Endothelial cell of umbilical vein (primary cell): ENCODE measurements at regions not wholly inside any gene's neighbourhood (a gene's known extent, or its start where the extent isn't known, plus 50 kb on each side); places are given as distances from the start of the nearest gene placed in this dataset.

Experiments
- CTCF ChIP-seq, 2 donors: IDR thresholded peaks; 1 replicate in 1 of 2; 2 replicates in 1 of 2; pipeline ENCODE4 v1.5.1; 2011; ENCODE audit warnings: low read length in 2 of 2, mild to moderate bottlenecking in 2 of 2, moderate library complexity in 2 of 2, control low read depth in 1 of 2, inconsistent platforms in 1 of 2, low read depth in 1 of 2; ENCODE audit not compliant: insufficient read depth in 1 of 2; ENCODE audit errors: extremely low read depth in 1 of 2
- EZH2 ChIP-seq: IDR thresholded peaks from 2 replicates; pipeline ENCODE4 v1.6.1; 2012; ENCODE audit warnings: borderline replicate concordance, low read depth, mild to moderate bottlenecking, moderate library complexity, low read length, inconsistent platforms; ENCODE audit not compliant: severe bottlenecking
- MAX ChIP-seq: IDR thresholded peaks from 2 replicates; pipeline ENCODE4 v1.6.1; 2011; ENCODE audit not compliant: insufficient read depth, insufficient read length
- MYC ChIP-seq: IDR thresholded peaks from one replicate; pipeline ENCODE4 v1.6.1; 2011; ENCODE audit warnings: mild to moderate bottlenecking, low read depth, low read length
- POLR2A ChIP-seq: IDR thresholded peaks from 2 replicates; pipeline ENCODE4 v1.6.1; 2012; ENCODE audit warnings: low read depth, mild to moderate bottlenecking, control low read depth, low read length
- POLR2AphosphoS5 ChIP-seq: IDR thresholded peaks from 2 replicates; pipeline ENCODE4 v1.6.1; 2012; ENCODE audit warnings: low read depth, mild to moderate bottlenecking, control low read depth, low read length, moderate library complexity; ENCODE audit not compliant: insufficient read depth

DNA sequence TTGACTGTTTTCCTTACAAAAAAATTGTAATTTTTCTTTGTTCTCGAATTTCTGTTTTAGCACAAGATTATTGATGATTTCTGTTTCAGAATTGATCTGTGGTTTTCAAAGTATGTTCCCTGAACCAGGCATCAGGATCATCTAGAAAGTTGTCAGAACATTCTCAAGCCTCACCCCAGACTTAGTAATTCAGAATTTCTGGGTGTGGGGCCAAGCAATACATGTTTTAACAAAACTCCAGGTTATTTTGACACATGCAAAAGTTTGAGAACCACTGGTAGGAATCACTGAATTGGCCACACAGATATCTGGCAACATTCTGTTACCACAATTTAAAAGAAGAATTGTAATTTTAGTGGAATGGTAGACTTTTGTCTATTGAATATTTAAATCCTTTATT, 1173.9 kb upstream of the LRRTM3 start:
- TF ChIP-seq CTCF (IDR thresholded peaks at IDR 0.05; ENCODE audit: extremely low read depth in 1 of 2, insufficient read depth in 1 of 2, low read depth in 1 of 2, low read length in 2 of 2), result no peak
- no peak for TF ChIP-seq EZH2
- TF ChIP-seq POLR2A, result no peak
- TF ChIP-seq POLR2AphosphoS5, result no peak
- TF ChIP-seq MYC, result no peak
- TF ChIP-seq MAX, result no peak
